Activated CD8-positive, alpha-beta memory T cell treated with anti-CD3 and anti-CD28 coated beads, Interleukin-2, amount 10 ng/mL, durations not matched to agents 7 days and 5 days (primary cell): ENCODE measurements at regions not wholly inside any gene's neighbourhood (a gene's known extent, or its start where the extent isn't known, plus 50 kb on each side); places are given as distances from the start of the nearest gene placed in this dataset.
"Not testable (repeated sequence)": the region's sequence is repeated elsewhere in the genome, so short reads cannot be mapped to it uniquely, and the experiment has no call there.

Experiments used
- ATAC-seq: fragments of 150-1000 bp; cut with Tn5 transposase; one replicate; pipeline ENCODE4 v1.10.0; 2021; ENCODE audit warnings: moderate library complexity
- CTCF ChIA-PET: fragments of 350-600 bp; sonication (Branson Sonifier 250); formaldehyde crosslinking; loops from one replicate; lab custom pipeline; 2021; ENCODE audit warnings: antibody characterized with exemption; lab: Charles Lee
- DNase-seq: peaks from one replicate; pipeline ENCODE4 v3.0.0-alpha.2; 2020
- H3K27ac Mint-ChIP-seq: one replicate; pipeline ENCODE4 v1.8.0; 2021; ENCODE audit warnings: mild to moderate bottlenecking, mixed read lengths
- H3K27me3 Mint-ChIP-seq: one replicate; pipeline ENCODE4 v1.8.0; 2021; ENCODE audit warnings: mixed read lengths
- H3K36me3 Mint-ChIP-seq: one replicate; pipeline ENCODE4 v1.8.0; 2021; ENCODE audit warnings: mild to moderate bottlenecking, mixed read lengths
- H3K4me1 Mint-ChIP-seq: one replicate; pipeline ENCODE4 v1.8.0; 2021; ENCODE audit warnings: mixed read lengths
- H3K4me3 Mint-ChIP-seq: one replicate; pipeline ENCODE4 v1.8.0; 2021; ENCODE audit warnings: mild to moderate bottlenecking, moderate library complexity, mixed read lengths
- H3K9me3 Mint-ChIP-seq: one replicate; pipeline ENCODE4 v1.8.0; 2022; ENCODE audit warnings: low read depth, mixed read lengths

DNA sequence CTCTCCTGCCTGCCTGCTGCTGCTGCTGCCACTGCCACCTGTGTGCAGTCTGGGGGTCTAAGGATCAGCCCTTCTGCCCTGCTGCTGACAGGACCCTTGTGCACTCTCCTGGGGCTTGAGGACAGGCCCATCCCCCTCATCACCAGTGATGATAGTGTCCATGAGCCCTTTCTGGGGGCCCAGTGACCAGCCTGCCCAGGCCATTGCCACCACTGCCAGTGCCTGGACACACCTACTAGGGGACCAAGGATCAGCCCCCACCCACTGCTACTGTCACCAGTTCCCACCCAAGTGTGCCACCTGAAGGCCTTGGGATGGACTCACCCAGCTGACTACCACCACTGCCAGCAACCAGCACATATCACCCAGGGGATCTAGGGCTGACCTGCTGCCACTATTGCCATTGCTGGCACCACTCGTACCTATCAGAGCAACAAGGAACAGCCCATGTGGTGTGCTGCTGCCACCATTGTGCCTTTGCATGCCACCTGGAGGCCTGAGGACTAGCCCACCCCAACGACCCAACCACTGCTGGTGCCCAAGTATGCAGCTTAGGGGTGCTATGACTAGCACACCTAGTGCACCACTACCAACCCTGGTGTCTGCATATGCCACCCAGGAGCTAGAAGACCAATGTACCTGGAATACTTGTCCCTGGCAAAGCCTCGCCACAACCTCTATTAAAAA is 994.3 kb downstream of the PCDH17 start:
- CTCF ChIA-PET = no interaction called here
- DNase-seq (no peak), ATAC-seq (no peak)
- Mint-ChIP-seq H3K27me3 (no peaks in the 10 kb centered on the region), H3K4me3 (no peak overlapping the region), H3K36me3 (no peaks in the 10 kb centered on the region), H3K27ac (no peak overlapping the region), H3K4me1 (no peaks in the 10 kb centered on the region), H3K9me3 (no peaks in the 10 kb centered on the region)

- no peaks in the 10 kb centered on the region for H3K36me3 Mint-ChIP-seq
- no peak overlapping the region for H3K4me3 Mint-ChIP-seq
- H3K27me3 Mint-ChIP-seq = no peaks in the 10 kb centered on the region
- CTCF ChIA-PET = no interaction called here
- no peak for DNase-seq
- peaks cover 5% of the 10 kb centered on the region for H3K9me3 Mint-ChIP-seq
- ATAC-seq = no peak
- H3K4me1 Mint-ChIP-seq = no peaks in the 10 kb centered on the region
- no peak overlapping the region for H3K27ac Mint-ChIP-seq
Measured at GRCh38 chr13:58630794-58631193, 999.2 kb downstream of the PCDH17 start.

GRCh38 chr13:58633226-58633625 is 1001.7 kb downstream of the PCDH17 start:
- peaks cover 5% of the 10 kb centered on the region for H3K9me3 Mint-ChIP-seq
- ATAC-seq (no peak), DNase-seq (no peak)
- H3K27ac Mint-ChIP-seq = no peak overlapping the region
- no peaks in the 10 kb centered on the region for H3K27me3 Mint-ChIP-seq
- no peaks in the 10 kb centered on the region for H3K36me3 Mint-ChIP-seq
- no peaks in the 10 kb centered on the region for H3K4me1 Mint-ChIP-seq
- no peak overlapping the region for H3K4me3 Mint-ChIP-seq
- CTCF ChIA-PET = no interaction called here

DNA sequence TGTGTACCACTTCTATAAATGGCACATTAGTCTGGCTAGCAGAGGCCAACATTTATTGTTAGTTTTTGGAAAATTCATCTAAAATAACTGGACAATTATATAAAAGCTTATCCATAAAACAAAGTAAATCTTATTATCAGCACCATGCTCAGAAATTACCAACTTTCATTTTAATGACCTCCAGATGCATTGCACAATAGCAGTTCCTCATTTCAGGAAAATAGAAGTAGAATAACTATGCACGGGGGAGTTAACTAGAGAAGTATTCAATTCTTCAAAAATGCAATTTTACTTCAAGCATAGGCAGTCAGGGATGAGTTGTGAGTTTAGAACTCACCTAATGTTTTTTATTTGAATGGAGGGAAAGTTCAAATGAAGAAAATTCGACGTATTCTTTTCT is 1023.5 kb downstream of the PCDH17 start:
- DNase-seq (no peak), ATAC-seq (no peak)
- H3K4me1 Mint-ChIP-seq = no peaks in the 10 kb centered on the region
- peaks cover 2% of the 10 kb centered on the region for H3K9me3 Mint-ChIP-seq
- H3K27ac Mint-ChIP-seq = no peak overlapping the region
- no peaks in the 10 kb centered on the region for H3K36me3 Mint-ChIP-seq
- no peaks in the 10 kb centered on the region for H3K27me3 Mint-ChIP-seq
- H3K4me3 Mint-ChIP-seq = no peak overlapping the region
- CTCF ChIA-PET = no interaction called here

DNA sequence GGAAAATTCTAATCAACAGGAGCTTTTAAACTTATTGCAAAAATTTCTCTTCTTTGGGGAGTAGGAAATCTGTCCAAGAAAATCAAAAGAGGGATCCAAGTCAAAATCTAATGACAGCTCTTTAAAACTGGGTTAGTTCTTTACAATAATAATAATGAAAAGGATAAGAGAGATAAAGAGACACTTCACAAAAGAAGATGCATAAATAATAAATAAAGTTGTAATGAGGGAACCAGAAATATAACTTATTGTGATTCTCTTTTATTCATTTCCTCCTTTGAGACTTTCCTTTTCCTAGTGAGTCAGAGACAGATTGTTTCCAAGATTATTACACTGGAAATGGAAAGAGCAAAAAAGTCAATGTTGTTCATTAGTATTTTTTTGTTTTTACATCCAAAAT is 1029.3 kb downstream of the PCDH17 start:
- Mint-ChIP-seq H3K4me1 (no peaks in the 10 kb centered on the region), H3K9me3 (peaks cover 4% of the 10 kb centered on the region), H3K27ac (no peak overlapping the region), H3K4me3 (no peak overlapping the region), H3K27me3 (no peaks in the 10 kb centered on the region), H3K36me3 (no peaks in the 10 kb centered on the region)
- CTCF ChIA-PET = no interaction called here
- ATAC-seq (no peak), DNase-seq (no peak)

GRCh38 chr13:58666331-58666730 is 1034.8 kb downstream of the PCDH17 start:
- Mint-ChIP-seq H3K4me1 (no peaks in the 10 kb centered on the region), H3K9me3 (peaks cover 6% of the 10 kb centered on the region), H3K27me3 (no peaks in the 10 kb centered on the region), H3K27ac (no peak overlapping the region), H3K4me3 (no peak overlapping the region), H3K36me3 (no peaks in the 10 kb centered on the region)
- DNase-seq (no peak), ATAC-seq (no peak)
- CTCF ChIA-PET = no interaction called here

GRCh38 chr13:58667096-58667495 is 1035.6 kb downstream of the PCDH17 start:
- Mint-ChIP-seq H3K36me3 (no peaks in the 10 kb centered on the region), H3K4me3 (no peak overlapping the region), H3K27ac (no peak overlapping the region), H3K27me3 (no peaks in the 10 kb centered on the region), H3K9me3 (peaks cover 6% of the 10 kb centered on the region), H3K4me1 (no peaks in the 10 kb centered on the region)
- ATAC-seq (no peak), DNase-seq (no peak)
- CTCF ChIA-PET = no interaction called here

DNA sequence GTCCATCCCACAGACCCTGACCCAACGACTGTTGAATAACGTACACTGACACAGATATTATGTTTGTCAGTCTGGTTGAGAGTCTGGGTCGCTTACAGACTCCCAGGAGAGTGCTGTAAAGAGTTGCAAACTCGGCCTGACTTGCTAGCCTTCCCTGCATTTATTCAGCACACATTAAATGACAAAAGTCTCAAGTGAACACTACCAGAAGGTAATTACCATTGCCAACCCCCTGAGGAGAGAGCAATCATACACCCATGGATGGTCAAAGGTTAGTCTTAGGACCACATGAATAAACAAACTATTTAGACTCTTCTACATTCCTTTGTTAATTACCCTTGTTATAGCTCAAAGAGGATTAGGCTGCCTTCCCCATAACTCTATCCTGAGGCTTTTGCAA is 1048.6 kb downstream of the PCDH17 start:
- CTCF ChIA-PET = no interaction called here
- ATAC-seq = no peak

GRCh38 chr13:58682616-58683015 is 1051.1 kb downstream of the PCDH17 start:
- Mint-ChIP-seq H3K27ac (no peak overlapping the region), H3K36me3 (no peaks in the 10 kb centered on the region), H3K9me3 (peaks cover 7% of the 10 kb centered on the region), H3K4me1 (no peaks in the 10 kb centered on the region), H3K27me3 (no peaks in the 10 kb centered on the region), H3K4me3 (no peak overlapping the region)
- no peak for ATAC-seq
- DNase-seq = no peak
- CTCF ChIA-PET = no interaction called here

More for the DNA sequence above, 1048.6 kb downstream of the PCDH17 start:
- Mint-ChIP-seq H3K36me3 (no peaks in the 10 kb centered on the region), H3K27me3 (no peaks in the 10 kb centered on the region), H3K27ac (no peak overlapping the region), H3K4me3 (no peak overlapping the region), H3K4me1 (no peaks in the 10 kb centered on the region), H3K9me3 (peaks cover 7% of the 10 kb centered on the region)
- DNase-seq = no peak

- peaks cover 7% of the 10 kb centered on the region for H3K9me3 Mint-ChIP-seq
- CTCF ChIA-PET = no interaction called here
- no peak for DNase-seq
Measured at GRCh38 chr13:58687148-58687547, 1055.6 kb downstream of the PCDH17 start.

GRCh38 chr13:58698531-58698930 is 1067.0 kb downstream of the PCDH17 start:
- CTCF ChIA-PET = no interaction called here
- H3K4me3 Mint-ChIP-seq = no peak overlapping the region
- H3K4me1 Mint-ChIP-seq = no peaks in the 10 kb centered on the region
- H3K27me3 Mint-ChIP-seq = no peaks in the 10 kb centered on the region
- no peaks in the 10 kb centered on the region for H3K36me3 Mint-ChIP-seq
- ATAC-seq = no peak
- H3K27ac Mint-ChIP-seq = no peak overlapping the region
- DNase-seq = no peak
- no peaks in the 10 kb centered on the region for H3K9me3 Mint-ChIP-seq

More at GRCh38 chr13:58687148-58687547, 1055.6 kb downstream of the PCDH17 start:
- Mint-ChIP-seq H3K4me3 (no peak overlapping the region), H3K36me3 (no peaks in the 10 kb centered on the region), H3K27ac (no peak overlapping the region), H3K27me3 (no peaks in the 10 kb centered on the region), H3K4me1 (no peaks in the 10 kb centered on the region)
- ATAC-seq = no peak

GRCh38 chr13:58704953-58705352 is 1073.4 kb downstream of the PCDH17 start:
- Mint-ChIP-seq H3K9me3 (peaks cover 3% of the 10 kb centered on the region), H3K4me3 (no peak overlapping the region), H3K4me1 (no peaks in the 10 kb centered on the region), H3K27me3 (no peaks in the 10 kb centered on the region), H3K36me3 (no peaks in the 10 kb centered on the region), H3K27ac (no peak overlapping the region)
- ATAC-seq = no peak
- no peak for DNase-seq
- CTCF ChIA-PET = no interaction called here

DNA sequence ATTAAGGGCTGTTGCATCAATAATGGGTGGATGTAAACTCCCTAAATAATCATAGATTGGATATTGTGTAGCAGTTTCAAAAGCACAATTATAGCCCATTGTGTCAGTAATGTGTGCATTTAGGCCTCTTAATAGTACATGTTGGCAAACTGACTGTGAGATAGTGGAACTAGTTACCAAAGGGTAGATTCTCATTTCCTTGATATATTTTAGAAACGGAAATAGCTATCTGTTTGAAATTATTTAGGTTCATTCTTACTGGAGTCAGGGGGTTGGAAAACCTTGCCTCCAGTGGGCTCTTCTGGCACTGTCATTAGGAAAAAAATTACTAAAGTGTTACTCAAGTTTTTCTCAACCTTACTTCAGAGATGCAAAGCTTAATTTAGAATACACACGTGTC is 1074.9 kb downstream of the PCDH17 start:
- no peaks in the 10 kb centered on the region for H3K36me3 Mint-ChIP-seq
- H3K27ac Mint-ChIP-seq = no peak overlapping the region
- H3K4me1 Mint-ChIP-seq = no peaks in the 10 kb centered on the region
- no peak for ATAC-seq
- H3K4me3 Mint-ChIP-seq = no peak overlapping the region
- peaks cover 7% of the 10 kb centered on the region for H3K9me3 Mint-ChIP-seq
- CTCF ChIA-PET = no interaction called here
- DNase-seq = no peak
- H3K27me3 Mint-ChIP-seq = no peaks in the 10 kb centered on the region

- no peak for ATAC-seq
- H3K27ac Mint-ChIP-seq = no peak overlapping the region
- H3K4me1 Mint-ChIP-seq = no peaks in the 10 kb centered on the region
Measured at GRCh38 chr13:58712191-58712590, 1080.6 kb downstream of the PCDH17 start.

DNA sequence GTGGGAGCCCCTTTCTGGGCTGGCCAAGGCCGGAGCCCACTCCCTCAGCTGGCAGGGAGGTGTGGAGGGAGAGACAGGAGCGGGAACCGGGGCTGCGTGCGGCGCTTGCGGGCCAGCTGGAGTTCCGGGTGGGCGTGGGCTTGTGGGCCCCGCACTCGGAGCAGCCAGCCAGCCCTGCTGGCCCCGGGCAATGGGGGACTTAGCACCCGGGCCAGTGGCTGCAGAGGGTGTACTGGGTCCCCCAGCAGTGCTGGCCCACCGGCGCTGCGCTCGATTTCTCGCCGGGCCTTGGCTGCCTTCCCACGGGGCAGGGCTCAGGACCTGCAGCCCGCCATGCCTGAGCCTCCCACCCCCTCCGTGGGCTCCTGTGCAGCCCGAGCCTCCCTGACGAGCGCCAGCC is 1082.5 kb downstream of the PCDH17 start:
- H3K27ac Mint-ChIP-seq, H3K4me1 Mint-ChIP-seq, DNase-seq, H3K4me3 Mint-ChIP-seq, H3K27me3 Mint-ChIP-seq, H3K36me3 Mint-ChIP-seq, ATAC-seq, CTCF ChIA-PET: not testable (repeated sequence)
- H3K9me3 Mint-ChIP-seq = peaks cover 14% of the 10 kb centered on the region

More at GRCh38 chr13:58712191-58712590, 1080.6 kb downstream of the PCDH17 start:
- no peaks in the 10 kb centered on the region for H3K36me3 Mint-ChIP-seq
- no peaks in the 10 kb centered on the region for H3K27me3 Mint-ChIP-seq
- no peak for DNase-seq
- H3K9me3 Mint-ChIP-seq = peaks cover 14% of the 10 kb centered on the region
- CTCF ChIA-PET = no interaction called here
- H3K4me3 Mint-ChIP-seq = no peak overlapping the region
